ENCODE measurements at regions not wholly inside any gene's neighbourhood (a gene's known extent, or its start where the extent isn't known, plus 50 kb on each side); places are given as distances from the start of the nearest gene placed in this dataset.

- DNase-seq (ENCODE audit: extremely low read depth, low read depth) = peak; percentile 80
- TF ChIP-seq CTCF (IDR thresholded peaks at IDR 0.05; ENCODE audit: low read depth, low read length, missing control alignments) = peak; percentile 50
- no peak overlapping the region for H3K4me3 ChIP-seq (replicated peaks; ENCODE audit: low read depth, low read length)
These were observed 226.0 kb downstream of the TPBG start for GRCh38 chr6:82589509-82590206.

GRCh38 chr6:82597201-82597600 lies 233.6 kb downstream of the TPBG start:
- DNase-seq (ENCODE audit: extremely low read depth, low read depth) = no peak
- no peak overlapping the region for H3K4me3 ChIP-seq (replicated peaks; ENCODE audit: low read depth, low read length)
- no peak for TF ChIP-seq CTCF (IDR thresholded peaks at IDR 0.05; ENCODE audit: low read depth, low read length, missing control alignments)

- TF ChIP-seq CTCF (IDR thresholded peaks at IDR 0.05; ENCODE audit: low read depth, low read length, missing control alignments) = no peak
- no peak for DNase-seq (ENCODE audit: extremely low read depth, low read depth)
- H3K4me3 ChIP-seq (replicated peaks; ENCODE audit: low read depth, low read length) = no peak overlapping the region
These were observed 239.2 kb downstream of the TPBG start for GRCh38 chr6:82602776-82603175.

GRCh38 chr6:82603871-82604270 lies 240.3 kb downstream of the TPBG start:
- no peak for TF ChIP-seq CTCF (IDR thresholded peaks at IDR 0.05; ENCODE audit: low read depth, low read length, missing control alignments)
- no peak overlapping the region for H3K4me3 ChIP-seq (replicated peaks; ENCODE audit: low read depth, low read length)
- no peak for DNase-seq (ENCODE audit: extremely low read depth, low read depth)

GRCh38 chr6:82607998-82608725 lies 244.5 kb downstream of the TPBG start:
- no peak overlapping the region for H3K4me3 ChIP-seq (replicated peaks; ENCODE audit: low read depth, low read length)
- no peak for TF ChIP-seq CTCF (IDR thresholded peaks at IDR 0.05; ENCODE audit: low read depth, low read length, missing control alignments)
- DNase-seq (ENCODE audit: extremely low read depth, low read depth) = no peak

DNA sequence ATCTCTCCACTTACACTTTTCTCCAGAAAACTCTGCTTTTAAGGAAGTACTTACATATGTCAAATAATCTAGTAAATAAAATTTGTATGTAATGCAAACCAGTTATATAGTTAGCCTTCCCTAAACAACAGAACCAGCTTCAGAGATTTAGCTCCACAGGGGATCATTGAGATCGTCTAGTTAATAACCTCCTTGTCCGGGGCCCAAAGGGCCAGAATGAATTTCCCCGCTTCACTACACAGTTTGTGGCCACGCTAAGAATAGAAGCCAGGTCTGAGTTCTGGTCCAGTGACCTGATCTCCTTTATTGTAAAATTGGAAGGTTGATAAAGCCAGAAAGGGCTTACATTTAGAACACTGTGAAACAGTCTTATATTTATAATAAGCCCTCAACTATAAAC lies 245.2 kb downstream of the TPBG start:
- no peak overlapping the region for H3K4me3 ChIP-seq (replicated peaks; ENCODE audit: low read depth, low read length)
- no peak for TF ChIP-seq CTCF (IDR thresholded peaks at IDR 0.05; ENCODE audit: low read depth, low read length, missing control alignments)
- DNase-seq (ENCODE audit: extremely low read depth, low read depth) = no peak

All from HFF-Myc (cell line).